A673 (cell line): ENCODE measurements at regions not wholly inside any gene's neighbourhood (a gene's known extent, or its start where the extent isn't known, plus 50 kb on each side); places are given as distances from the start of the nearest gene placed in this dataset.

Experiments
- BruUV-seq: library from RNA; stranded (reverse); fragments of 400-500 nt; replicated peaks from 2 replicates; lab custom pipeline; 2021; lab: Mats Ljungman, UMichigan
- CTCF ChIA-PET: fragments of 300-600 bp; sonication (Branson Sonifier 250); formaldehyde crosslinking; loops from one replicate; lab custom pipeline; 2022; ENCODE audit warnings: antibody characterized with exemption; lab: Charles Lee
- POLR2A ChIA-PET: fragments of 300-600 bp; sonication (Branson Sonifier 250); formaldehyde crosslinking; loops from one replicate; lab custom pipeline; 2022; ENCODE audit warnings: antibody characterized with exemption; ENCODE audit not compliant: low non-redundant PET; lab: Charles Lee
- DNase-seq: peaks from one replicate; pipeline ENCODE4 v3.0.0-alpha.2; 2015; ENCODE audit warnings: low spot score
- H3K27ac ChIP-seq: fragments of 200-600 bp; sonication (generic); 2 replicates; pipeline ENCODE4 v1.5.1; 2016; ENCODE audit warnings: mixed run types, low read depth, mild to moderate bottlenecking, mixed read lengths, antibody characterized with exemption, low read length; ENCODE audit not compliant: poor library complexity, severe bottlenecking
- H3K27me3 ChIP-seq: fragments of 200-600 bp; sonication (generic); replicated peaks from 2 replicates; pipeline ENCODE4 v1.6.1; 2017; ENCODE audit warnings: mixed run types, low read depth, mild to moderate bottlenecking, mixed read lengths, antibody characterized with exemption, low read length; ENCODE audit not compliant: insufficient read depth, poor library complexity
- H3K36me3 ChIP-seq: fragments of 200-600 bp; sonication (generic); 2 replicates; pipeline ENCODE4 v1.6.1; 2016; ENCODE audit warnings: mixed run types, mild to moderate bottlenecking, mixed read lengths, antibody characterized with exemption, low read length; ENCODE audit not compliant: insufficient read depth, poor library complexity, severe bottlenecking
- H3K4me1 ChIP-seq: fragments of 200-600 bp; sonication (generic); 2 replicates; pipeline ENCODE4 v1.6.1; 2017; ENCODE audit warnings: mixed run types, mild to moderate bottlenecking, mixed read lengths, antibody characterized with exemption, low read length; ENCODE audit not compliant: insufficient read depth, poor library complexity, severe bottlenecking
- H3K4me3 ChIP-seq: fragments of 200-600 bp; sonication (generic); 2 replicates; pipeline ENCODE4 v1.5.1; 2016; ENCODE audit warnings: low read depth, mixed run types, mild to moderate bottlenecking, mixed read lengths, low read length; ENCODE audit not compliant: poor library complexity, severe bottlenecking
- H3K9me3 ChIP-seq: fragments of 200-600 bp; sonication (generic); 2 replicates; pipeline ENCODE4 v1.6.1; 2016; ENCODE audit warnings: mixed run types, low read depth, mild to moderate bottlenecking, mixed read lengths, antibody characterized with exemption, low read length; ENCODE audit not compliant: poor library complexity, severe bottlenecking
- EZH2 ChIP-seq: fragments of 200-600 bp; sonication (generic); IDR thresholded peaks from 2 replicates; pipeline ENCODE4 v1.6.1; 2017; ENCODE audit warnings: borderline replicate concordance, low read depth, mild to moderate bottlenecking, mixed read lengths, antibody characterized with exemption, low read length; ENCODE audit not compliant: poor library complexity, severe bottlenecking
- intact Hi-C: fragments of 100-400 bp; cut with micrococcal nuclease; formaldehyde crosslinking; loops from one replicate; pipeline ENCODE4 v1.10.0; 2022; ENCODE audit not compliant: unreplicated experiment
- TF ChIP-seq, protein P1 (sequence below): fragments of 300-800, 200-600 bp; sonication (generic); conservative IDR thresholded peaks from 2 replicates; pipeline ENCODE4 v1.5.1; 2017; ENCODE audit warnings: low read depth, mild to moderate bottlenecking, antibody characterized with exemption, low read length, moderate library complexity, mixed read lengths

GRCh38 chr11:131044851-131045250 is 128.6 kb upstream of the SNX19 start:
- H3K27me3 ChIP-seq: peaks cover 40% of the 10 kb centered on the region
- CTCF ChIA-PET: no interaction called here
- DNase-seq: no peak
- no peaks in the 10 kb centered on the region for H3K9me3 ChIP-seq
- no peak for TF ChIP-seq EZH2
- TF ChIP-seq, protein P1, sequence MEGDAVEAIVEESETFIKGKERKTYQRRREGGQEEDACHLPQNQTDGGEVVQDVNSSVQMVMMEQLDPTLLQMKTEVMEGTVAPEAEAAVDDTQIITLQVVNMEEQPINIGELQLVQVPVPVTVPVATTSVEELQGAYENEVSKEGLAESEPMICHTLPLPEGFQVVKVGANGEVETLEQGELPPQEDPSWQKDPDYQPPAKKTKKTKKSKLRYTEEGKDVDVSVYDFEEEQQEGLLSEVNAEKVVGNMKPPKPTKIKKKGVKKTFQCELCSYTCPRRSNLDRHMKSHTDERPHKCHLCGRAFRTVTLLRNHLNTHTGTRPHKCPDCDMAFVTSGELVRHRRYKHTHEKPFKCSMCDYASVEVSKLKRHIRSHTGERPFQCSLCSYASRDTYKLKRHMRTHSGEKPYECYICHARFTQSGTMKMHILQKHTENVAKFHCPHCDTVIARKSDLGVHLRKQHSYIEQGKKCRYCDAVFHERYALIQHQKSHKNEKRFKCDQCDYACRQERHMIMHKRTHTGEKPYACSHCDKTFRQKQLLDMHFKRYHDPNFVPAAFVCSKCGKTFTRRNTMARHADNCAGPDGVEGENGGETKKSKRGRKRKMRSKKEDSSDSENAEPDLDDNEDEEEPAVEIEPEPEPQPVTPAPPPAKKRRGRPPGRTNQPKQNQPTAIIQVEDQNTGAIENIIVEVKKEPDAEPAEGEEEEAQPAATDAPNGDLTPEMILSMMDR: no peak
- no peaks in the 10 kb centered on the region for H3K4me1 ChIP-seq
- H3K36me3 ChIP-seq: no peaks in the 10 kb centered on the region
- H3K4me3 ChIP-seq: no peak overlapping the region
- H3K27ac ChIP-seq: no peak overlapping the region
- BruUV-seq: no TSS peak
- POLR2A ChIA-PET: no interaction called here
- intact Hi-C loops: no loop called here

DNA sequence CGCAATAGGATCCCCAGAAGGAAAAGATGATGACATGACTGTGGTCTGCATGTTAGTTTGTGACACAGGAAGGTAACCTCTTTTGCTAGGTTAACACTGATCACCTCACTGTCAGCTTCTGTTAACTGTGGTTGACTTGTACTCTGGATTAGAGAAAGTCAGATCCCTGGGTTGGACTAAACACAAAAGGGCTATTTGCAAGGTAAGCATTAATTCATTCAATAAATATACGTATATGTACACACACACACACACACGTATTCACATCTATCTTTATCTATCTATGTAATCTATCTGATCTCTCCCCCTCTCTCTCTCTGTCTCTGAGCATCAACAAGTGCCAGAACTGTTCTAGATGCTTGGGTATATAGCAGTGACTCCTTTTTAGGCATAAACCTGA is 136.1 kb upstream of the SNX19 start:
- TF ChIP-seq, protein P1: no peak
- TF ChIP-seq EZH2: no peak
- Histone ChIP-seq H3K27ac (no peak overlapping the region), H3K4me1 (no peaks in the 10 kb centered on the region), H3K4me3 (no peak overlapping the region), H3K36me3 (no peaks in the 10 kb centered on the region), H3K27me3 (peaks cover 76% of the 10 kb centered on the region), H3K9me3 (no peaks in the 10 kb centered on the region)
- intact Hi-C loops: no loop called here
- BruUV-seq: no TSS peak
- CTCF ChIA-PET: no interaction called here
- no peak for DNase-seq
- POLR2A ChIA-PET: no interaction called here

- intact Hi-C loops: no loop called here
- TF ChIP-seq EZH2: no peak
- TF ChIP-seq, protein P1: no peak
- Histone ChIP-seq H3K27me3 (peaks cover 82% of the 10 kb centered on the region), H3K4me1 (no peaks in the 10 kb centered on the region), H3K27ac (no peak overlapping the region), H3K9me3 (no peaks in the 10 kb centered on the region), H3K36me3 (no peaks in the 10 kb centered on the region), H3K4me3 (no peak overlapping the region)
- no TSS peak for BruUV-seq
- ChIA-PET CTCF (no interaction called here), POLR2A (no interaction called here)
- DNase-seq: no peak
Observed at GRCh38 chr11:131056036-131056435, 139.8 kb upstream of the SNX19 start.
